GM19035 (cell line): ENCODE measurements at regions not wholly inside any gene's neighbourhood (a gene's known extent, or its start where the extent isn't known, plus 50 kb on each side); places are given as distances from the start of the nearest gene placed in this dataset.

ENCODE experiments used
- ATAC-seq: cut with Tn5 transposase; IDR thresholded peaks from one replicate; pipeline ENCODE4 v1.9.1; 2021; ENCODE audit not compliant: unreplicated experiment

DNA sequence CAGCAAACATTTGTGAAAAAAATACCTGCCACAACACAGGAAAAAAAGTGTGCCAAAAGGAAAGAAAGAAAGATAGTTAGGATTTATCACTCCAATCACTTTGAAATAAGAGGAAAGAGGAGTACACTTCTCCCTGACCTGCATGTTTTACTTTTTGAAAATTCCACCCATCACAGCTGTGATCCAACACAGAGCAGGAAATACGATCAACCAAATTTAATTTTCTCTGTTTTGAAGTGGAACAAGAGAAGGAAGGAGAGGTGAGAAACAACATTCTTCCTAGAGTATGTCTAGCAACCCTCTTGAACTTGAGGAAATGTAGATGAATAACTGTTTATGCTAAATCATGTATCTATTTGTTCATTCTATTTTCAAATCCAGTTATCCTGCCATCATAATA lies 284.7 kb upstream of the SYT1 start:
- ATAC-seq, result no peak

DNA sequence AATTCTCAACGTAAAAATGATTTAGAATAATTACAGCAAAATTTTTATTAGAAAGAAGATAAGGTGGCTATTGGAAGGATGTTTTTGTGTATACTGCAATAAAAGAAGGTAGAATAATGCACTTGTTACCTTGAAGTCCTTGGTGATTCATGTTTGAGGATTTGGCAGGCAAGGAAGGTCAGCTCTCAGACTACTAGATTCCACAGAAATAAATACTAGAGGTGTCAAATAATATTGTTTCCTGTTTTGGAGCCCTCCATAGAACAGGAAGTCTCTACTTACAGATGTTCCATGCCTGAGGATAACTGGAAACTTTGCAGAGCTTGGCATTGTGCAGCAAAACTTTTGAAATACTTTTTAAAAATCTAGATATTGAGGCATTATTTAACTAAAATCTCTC lies 284.3 kb upstream of the SYT1 start:
- no peak for ATAC-seq

GRCh38 chr12:78584695-78585094 lies 279.9 kb upstream of the SYT1 start:
- ATAC-seq, result no peak

- no peak for ATAC-seq
Observed at GRCh38 chr12:78585132-78585531, 279.4 kb upstream of the SYT1 start.

DNA sequence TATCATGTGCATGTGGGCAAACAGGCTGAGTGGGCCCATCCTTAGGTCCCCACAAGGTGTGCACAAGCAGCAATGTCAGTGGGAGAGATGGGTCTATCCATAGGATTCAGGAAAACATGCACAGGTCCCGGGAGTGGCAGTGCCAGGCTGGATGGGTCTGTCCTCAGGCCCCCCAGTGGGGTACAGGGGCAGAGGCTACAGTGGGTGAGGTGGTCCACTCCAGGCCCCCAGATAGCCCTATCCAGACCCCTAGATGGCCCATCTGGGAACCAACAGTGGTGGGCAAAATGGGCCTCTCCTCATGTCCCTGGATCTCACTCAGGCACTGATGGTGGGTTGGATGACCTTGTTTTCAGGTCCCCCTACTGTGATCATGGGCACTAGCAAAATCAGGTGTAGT lies 277.8 kb upstream of the SYT1 start:
- ATAC-seq, result no peak

- ATAC-seq, result no peak
Observed at GRCh38 chr12:78599366-78599765, 265.2 kb upstream of the SYT1 start.

GRCh38 chr12:78600541-78600940 lies 264.0 kb upstream of the SYT1 start:
- ATAC-seq, result no peak

- ATAC-seq, result no peak
Observed at GRCh38 chr12:78611504-78611903, 253.1 kb upstream of the SYT1 start.

- no peak for ATAC-seq
Observed at GRCh38 chr12:78612190-78612589, 252.4 kb upstream of the SYT1 start.

DNA sequence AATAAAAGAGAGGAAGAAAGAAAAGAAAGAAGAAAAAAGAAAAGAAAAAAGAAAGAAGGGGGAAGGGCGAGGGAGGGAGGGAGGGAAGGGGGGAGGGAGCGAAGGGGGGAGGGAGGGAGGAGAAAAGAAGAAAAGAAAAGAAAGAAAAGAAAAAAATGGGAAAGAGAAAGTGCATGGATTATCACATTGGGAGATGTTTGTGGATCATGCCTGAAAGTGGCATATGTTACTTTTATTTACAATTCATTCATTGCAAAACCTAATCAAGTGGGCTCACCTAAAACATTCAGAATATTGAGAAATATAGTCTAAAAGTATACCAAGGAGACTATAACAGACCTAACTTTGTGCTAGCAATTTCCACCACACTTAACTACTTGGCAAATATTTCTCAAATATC lies 246.9 kb upstream of the SYT1 start:
- ATAC-seq, result no peak

GRCh38 chr12:78622529-78623195 lies 241.9 kb upstream of the SYT1 start:
- ATAC-seq, result no peak

- ATAC-seq, result no peak
Observed at GRCh38 chr12:78628491-78629100, 236.0 kb upstream of the SYT1 start.

DNA sequence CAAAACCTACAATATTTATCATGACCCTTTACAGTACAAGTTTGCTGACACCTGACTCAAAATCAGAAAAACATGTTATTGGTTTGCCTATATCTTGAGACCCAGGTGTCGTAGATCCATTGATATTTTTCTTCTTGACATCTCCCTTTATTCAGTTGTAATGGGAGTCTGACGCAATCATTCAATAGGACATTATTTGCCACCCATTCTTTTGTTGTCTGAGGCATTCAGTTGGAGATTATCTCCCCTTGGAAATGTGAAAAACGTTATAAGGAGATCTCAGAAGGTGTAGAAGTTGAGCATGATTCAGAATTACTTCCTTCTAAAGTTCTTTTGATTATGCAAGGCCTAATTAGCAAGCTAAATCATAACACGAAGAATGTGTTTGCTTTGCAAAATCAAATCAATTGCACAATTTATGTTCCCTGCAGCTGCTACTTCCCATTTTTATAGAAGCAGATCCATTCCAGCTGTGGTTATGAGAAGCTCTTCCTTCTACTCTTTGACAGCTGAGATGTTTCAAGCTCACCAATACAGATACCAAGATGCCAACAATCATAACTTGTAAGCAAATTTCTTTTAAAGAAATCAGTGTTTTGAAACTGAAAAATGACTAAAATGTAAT lies 228.2 kb upstream of the SYT1 start:
- ATAC-seq, result no peak

DNA sequence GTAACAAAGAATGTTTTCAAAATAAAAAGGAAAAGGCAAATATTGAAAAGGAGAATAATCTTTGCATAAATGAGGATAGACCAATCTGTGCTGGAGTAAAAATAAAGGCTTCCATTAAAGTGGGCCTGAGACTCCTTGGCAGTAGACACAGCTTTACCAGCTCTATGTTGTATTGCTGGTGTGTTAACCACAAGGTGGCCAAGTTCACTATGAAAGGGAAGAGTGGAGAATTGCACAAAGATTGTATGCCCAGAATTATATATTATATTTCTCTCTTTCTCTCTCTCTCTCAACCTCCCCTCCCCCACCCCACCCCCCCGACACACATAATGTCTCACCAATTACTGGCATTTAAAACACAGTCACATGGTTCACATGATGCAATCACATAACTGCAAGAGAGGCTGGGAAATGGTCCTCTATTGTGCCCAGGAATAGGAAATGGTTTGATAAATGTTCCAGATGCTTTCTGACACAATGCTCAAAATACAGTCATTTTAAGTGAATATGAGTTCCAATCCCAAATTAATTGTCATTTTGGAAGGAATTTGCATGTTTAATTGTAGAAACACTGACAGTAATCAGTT lies 222.6 kb upstream of the SYT1 start:
- ATAC-seq, result no peak

- ATAC-seq, result no peak
Observed at GRCh38 chr12:78645956-78646355, 218.6 kb upstream of the SYT1 start.

- no peak for ATAC-seq
Observed at GRCh38 chr12:78651755-78652154, 212.8 kb upstream of the SYT1 start.

DNA sequence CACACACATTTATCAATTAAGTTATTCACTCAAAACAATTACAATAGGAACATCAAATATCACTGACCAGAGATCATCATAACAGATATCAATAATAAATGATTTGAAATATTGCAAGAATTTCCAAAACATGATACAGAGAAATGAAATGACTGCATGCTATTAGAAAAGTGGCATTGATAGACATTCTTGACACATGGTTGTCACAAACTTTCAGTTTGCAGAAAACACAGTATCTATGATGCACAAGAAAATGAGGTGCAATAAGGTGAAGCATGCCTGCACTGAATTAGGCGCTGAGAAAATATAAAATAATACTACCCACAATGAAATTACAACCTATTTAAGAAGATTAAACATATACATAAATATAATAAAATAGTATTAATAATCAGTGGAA lies 198.0 kb upstream of the SYT1 start:
- ATAC-seq, result no peak

DNA sequence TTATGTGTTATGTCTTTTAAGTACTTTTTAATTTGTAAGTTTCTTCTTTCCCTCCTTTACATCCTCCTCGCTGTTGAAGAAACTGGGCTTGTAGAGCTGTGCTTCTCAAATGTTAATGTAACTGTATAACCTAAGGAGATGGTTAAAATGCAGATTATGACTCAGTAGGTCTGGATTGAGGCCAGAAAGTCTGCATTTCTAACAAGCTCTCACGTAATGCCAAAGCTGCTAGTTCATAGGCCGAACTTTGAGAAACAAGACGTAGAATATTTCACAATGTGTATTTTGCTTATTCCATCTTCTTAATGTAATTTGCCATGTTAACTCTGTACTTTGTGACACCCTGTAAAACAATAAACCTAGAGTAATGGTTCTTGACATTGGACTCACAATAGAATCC lies 193.3 kb upstream of the SYT1 start:
- no peak for ATAC-seq

- ATAC-seq, result no peak
Observed at GRCh38 chr12:78672033-78672432, 192.5 kb upstream of the SYT1 start.

- ATAC-seq, result no peak
Observed at GRCh38 chr12:78674311-78675090, 190.1 kb upstream of the SYT1 start.

DNA sequence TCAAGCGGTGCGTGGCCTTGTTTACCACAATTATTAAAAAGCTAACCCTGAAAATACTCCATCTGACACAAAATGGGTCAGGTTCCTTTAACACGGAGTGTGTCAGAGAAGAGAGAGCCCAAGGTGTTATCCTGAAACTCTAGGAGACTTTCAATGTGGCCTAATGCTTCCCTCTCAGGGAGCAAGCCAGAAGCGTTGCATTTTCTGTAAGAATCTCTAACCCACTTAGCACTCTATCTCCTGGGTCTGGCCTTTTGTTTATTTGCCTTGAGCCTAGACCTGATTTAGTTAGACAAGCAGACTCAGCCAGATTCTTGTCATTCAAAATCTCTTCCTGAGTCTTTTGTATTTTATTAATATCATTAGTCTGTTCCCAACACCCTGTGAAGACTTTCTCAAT lies 184.0 kb upstream of the SYT1 start:
- no peak for ATAC-seq

- ATAC-seq, result no peak
Observed at GRCh38 chr12:78683031-78683430, 181.5 kb upstream of the SYT1 start.
